ENCODE measurements at regions not wholly inside any gene's neighbourhood (a gene's known extent, or its start where the extent isn't known, plus 50 kb on each side); places are given as distances from the start of the nearest gene placed in this dataset.
"Not testable (repeated sequence)": the region's sequence is repeated elsewhere in the genome, so short reads cannot be mapped to it uniquely, and the experiment has no call there.

DNA sequence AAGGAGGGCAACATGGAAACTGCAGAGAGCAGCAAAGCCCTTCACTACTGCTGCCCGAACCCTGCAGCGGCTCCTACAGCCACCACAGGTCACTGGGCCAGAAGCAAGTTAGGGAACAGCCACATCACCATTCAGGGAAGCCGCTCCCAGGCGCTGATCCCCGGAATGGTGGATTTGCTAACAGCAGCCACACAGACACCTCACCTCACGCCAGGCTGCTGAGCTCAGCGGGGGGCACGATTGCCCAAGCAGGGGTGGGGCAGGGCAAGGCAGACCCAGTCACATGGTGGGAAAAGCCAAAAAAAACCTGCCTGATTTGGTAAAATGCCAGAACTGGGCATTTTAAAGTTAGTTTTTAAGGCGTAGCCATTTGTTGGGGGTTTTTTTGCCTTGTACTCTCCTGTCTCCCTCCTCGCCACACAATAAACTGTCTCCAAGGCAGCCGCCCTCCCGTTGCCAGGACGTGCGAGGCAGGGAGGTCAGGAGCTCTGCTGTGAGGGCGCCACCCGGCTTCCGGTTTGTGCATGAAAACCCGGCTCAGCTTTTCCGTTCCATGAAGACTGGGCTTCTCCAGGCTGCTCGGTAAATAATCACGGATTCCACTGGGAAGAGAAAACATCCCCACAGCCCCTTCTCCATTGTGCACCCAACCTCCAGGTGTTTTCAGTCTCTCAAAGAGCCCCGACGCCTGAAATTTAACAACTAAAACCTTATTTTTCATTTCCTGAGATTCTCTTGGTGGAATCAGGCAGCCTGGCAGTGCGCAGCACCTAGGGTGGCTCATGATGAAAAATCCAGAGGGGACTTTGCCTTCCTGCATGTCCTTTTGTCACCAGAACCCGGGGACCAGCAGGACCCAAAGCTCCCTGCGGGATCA is 453.5 kb downstream of the PREX1 start:
- ATAC-seq (peak; percentile 76 to 91), DNase-seq (peak; percentile 80)
- intact Hi-C loops (cut with DNase I): not testable (repeated sequence)

GRCh38 chr20:48373555-48373934 is 454.3 kb downstream of the PREX1 start:
- DNase-seq (no peak), ATAC-seq (no peak)
- intact Hi-C loops (cut with DNase I): no loop called here

DNA sequence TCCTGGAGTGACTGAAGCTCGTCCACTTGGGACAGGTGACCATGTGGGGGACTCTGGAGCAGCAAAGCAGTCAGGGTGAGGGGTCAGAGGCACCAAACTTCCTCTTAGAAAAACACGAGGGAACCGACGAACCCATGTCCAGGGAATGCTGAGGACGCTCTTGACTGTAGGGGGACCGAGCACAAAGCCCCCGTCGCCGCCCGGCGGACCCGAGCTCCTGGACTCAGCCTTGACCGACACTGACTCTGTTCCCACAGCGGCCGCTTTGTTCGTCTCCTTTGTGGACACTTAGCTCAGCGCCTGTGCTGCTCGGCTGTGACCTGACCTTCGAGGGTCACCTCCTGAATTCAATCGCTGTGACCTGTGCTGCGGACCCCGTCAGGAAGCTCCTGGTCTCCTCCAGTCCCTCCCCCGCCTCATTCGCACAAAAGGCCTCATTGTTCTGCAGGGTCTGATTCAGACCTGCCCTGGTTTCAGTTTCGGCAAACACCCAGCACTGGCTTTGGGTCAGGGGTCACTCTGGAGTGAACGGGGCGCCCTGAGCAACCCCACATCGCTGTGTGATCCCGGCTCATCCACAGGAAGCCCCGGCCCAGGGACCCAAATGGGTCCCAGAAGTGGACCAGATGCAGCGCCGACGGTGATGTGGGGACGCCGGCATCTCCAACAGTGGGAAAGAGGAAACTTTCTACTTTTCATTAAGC is 454.8 kb downstream of the PREX1 start:
- DNase-seq; intact Hi-C loops (cut with DNase I); ATAC-seq: not testable (repeated sequence)

- intact Hi-C loops (cut with DNase I): no loop called here
- ATAC-seq: no peak
Measured at GRCh38 chr20:48371211-48371610, 456.6 kb downstream of the PREX1 start.

DNA sequence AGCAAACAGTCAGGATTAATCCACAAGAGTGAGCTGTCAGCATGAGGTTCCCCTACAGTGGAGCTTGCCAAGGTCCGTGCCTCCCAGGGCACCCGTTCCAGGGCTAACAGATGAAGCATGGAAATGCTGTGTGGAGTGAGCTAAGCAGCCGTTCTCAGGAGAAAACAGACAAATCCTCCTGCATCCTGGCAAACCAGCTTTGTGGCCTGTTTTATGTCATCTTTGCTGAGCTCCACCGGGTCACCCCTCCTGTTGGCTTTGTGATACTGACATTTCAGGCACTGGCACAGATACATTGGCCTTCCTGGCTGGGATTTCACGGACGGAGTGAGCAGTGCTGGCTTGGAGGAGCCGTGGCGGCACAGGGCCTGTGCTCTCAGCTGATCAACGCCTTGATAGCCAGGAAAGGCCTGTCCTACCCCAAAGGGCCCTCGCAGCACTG is 459.2 kb downstream of the PREX1 start:
- intact Hi-C loops (cut with DNase I); DNase-seq: not testable (repeated sequence)
- ATAC-seq: peak; percentile 79 to 89

More at GRCh38 chr20:48371211-48371610, 456.6 kb downstream of the PREX1 start:
- no peak for DNase-seq

GRCh38 chr20:48367541-48368358 is 460.0 kb downstream of the PREX1 start:
- intact Hi-C loops (cut with DNase I); DNase-seq: not testable (repeated sequence)
- peak; percentile 36 to 79 for ATAC-seq

DNA sequence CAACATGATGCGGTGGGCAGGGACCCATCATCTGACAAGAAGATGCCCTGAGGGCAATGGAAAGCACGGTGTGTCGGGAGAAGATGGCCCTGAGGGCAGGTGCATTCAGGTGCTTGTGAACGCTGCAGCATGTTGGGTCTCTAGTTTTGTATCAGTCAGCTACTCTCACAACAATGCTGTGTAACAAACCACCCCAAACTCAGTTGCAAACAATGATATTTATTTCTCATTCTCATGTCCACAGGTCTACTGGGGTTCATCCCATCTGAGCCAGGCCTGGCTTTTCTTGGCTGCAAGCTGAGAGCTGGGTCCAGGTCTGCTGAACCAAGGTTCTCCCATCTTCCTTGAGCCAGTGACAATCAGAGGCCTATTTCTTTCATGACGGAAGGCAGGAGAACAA is 461.6 kb downstream of the PREX1 start:
- intact Hi-C loops (cut with DNase I): no loop called here
- ATAC-seq (no peak), DNase-seq (no peak)

DNA sequence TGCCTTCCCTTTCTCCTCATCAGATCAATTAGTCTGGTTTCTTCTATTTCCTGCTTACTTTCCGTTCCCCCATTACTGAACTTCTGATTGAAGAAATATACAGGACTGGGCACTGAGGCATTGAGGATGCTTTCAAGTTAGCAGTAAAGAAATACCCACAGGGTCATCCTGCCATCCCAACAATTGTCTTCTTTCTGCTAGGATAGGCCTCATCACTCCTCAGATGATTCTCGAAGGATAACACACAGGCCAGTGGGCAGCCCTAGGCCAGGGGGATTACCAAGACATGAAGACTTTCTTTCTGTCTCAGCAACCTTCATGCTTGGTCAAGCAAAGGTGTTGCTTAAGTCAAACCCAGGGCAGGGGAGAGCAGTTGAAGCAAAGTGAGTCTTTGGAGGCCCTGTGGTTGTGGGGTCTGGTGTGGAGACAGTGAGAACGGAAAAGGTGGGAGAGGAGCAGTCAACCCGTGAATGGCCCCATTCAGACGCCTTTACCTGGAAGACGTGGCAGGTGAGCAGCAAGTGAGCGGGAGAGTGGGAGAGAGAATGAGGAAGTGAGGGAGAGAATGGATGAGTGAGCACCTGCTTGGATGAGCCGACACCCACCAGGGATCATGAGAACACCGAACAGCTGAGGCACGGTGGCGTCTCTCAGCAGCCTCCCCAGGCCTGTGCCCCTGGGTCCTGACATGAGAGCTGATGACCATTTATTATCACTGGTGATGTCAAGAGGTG is 462.9 kb downstream of the PREX1 start:
- DNase-seq (no peak), ATAC-seq (no peak)
- intact Hi-C loops (cut with DNase I): no loop called here

DNA sequence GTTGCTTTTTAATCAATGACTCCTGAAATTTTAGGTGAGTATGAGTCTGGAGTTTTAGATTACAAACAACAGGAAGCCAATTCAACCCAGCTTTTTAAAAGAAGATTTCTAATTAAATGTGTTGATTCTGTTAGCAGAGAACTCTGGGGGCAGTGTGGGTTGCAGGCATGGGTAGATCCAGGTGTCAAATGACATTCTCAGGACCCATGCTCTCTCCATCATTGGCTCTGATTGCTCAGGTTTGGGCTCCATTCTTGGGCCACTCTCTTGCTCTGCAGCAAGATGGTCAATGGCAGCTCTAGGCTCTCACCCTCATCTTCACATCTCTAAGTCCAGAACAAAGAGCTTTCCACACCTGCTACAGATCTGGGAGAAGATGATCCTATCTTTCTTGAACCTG is 463.7 kb downstream of the PREX1 start:
- ATAC-seq (no peak), DNase-seq (no peak)
- intact Hi-C loops (cut with DNase I): no loop called here

DNA sequence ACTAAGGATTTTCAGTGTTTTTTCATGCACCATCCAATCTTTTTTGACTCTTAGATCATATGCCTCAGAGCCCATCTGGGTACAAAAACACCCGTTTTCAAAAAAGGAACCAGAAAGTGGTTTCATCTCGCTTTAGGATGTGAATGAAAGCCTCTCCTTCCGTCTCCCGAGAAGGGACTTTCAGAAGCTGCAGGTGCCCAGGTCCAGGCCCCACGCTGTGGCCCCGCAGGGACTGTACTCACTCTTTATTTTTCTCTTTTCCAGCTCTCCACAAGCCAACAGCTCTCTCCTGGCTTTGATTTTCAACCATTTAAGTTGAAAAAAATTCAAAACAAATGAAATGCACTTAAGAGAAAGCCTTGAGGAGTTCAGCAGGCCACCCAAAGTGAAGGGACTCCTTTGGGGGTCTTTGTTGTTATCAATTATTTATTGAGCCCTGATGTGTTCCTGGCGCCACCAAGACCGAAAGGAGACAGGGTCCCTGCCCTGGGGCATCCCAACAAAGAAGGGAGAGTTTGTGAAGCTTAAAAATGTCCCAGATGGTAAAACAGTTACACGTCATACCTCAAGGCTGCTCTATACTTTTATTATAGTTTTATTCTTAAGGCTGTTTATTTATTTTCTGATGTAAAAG is 467.3 kb downstream of the PREX1 start:
- ATAC-seq: no peak
- intact Hi-C loops (cut with DNase I): no loop called here

DNA sequence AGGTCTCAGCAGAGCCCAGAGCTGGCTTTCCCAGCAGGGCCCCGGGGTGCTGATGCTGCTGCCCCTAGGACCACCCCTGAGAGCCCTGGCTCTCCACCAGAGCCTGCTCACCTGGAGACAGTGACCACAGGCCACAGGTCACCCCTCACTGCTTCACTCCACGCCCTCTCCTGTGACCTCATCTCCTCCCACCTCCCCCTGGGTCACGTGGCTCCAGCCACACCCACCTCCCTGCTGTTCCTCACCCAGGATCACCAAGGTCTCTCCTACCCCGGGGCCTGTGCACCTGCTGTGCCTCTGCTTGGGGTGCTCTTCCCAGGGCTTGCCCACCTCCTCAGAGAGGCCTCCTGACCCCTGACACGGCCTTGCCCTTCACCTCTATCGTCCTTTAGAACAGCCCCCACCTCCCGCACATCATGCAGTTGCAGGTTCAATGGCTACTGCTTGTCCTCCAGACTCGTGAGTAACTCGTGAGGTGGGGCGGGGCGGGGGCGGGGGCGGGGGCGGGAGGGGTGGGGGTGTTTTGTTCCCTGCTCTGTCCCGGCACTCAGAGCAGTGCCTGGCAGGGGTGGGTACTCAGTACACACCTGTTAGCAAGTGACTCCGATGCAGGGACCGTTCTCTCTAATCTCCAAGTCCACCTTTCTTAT is 468.0 kb downstream of the PREX1 start:
- intact Hi-C loops (cut with DNase I): no loop called here
- ATAC-seq: no peak
- DNase-seq: no peak

More for the DNA sequence above, 467.3 kb downstream of the PREX1 start:
- DNase-seq: no peak

- intact Hi-C loops (cut with DNase I); ATAC-seq: not testable (repeated sequence)
Measured at GRCh38 chr20:48359055-48359390, 468.8 kb downstream of the PREX1 start.

GRCh38 chr20:48358176-48359054 is 469.4 kb downstream of the PREX1 start:
- DNase-seq: no peak
- no peak for ATAC-seq
- intact Hi-C loops (cut with DNase I): no loop called here

More at GRCh38 chr20:48359055-48359390, 468.8 kb downstream of the PREX1 start:
- not testable (repeated sequence) for DNase-seq

DNA sequence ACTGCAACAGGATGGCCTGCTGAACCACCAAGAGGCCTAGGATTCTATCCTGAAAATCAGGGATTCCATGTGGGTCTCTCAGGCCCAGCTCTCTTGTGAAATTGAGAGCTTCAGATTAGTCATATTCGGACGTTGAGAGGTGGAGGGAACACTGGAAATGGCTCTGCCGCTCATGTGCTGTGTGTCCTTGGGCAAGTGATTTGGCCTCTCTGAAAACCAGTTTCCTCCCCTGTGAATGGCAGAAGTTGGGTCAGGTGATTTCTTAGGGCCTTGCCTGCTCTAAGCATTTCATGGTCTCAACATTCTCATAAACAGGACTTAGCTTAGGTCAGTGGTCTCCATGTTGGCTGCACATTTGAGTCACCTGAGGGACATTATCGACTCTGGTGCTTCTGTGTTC is 470.1 kb downstream of the PREX1 start:
- no peak for ATAC-seq
- intact Hi-C loops (cut with DNase I): no loop called here

DNA sequence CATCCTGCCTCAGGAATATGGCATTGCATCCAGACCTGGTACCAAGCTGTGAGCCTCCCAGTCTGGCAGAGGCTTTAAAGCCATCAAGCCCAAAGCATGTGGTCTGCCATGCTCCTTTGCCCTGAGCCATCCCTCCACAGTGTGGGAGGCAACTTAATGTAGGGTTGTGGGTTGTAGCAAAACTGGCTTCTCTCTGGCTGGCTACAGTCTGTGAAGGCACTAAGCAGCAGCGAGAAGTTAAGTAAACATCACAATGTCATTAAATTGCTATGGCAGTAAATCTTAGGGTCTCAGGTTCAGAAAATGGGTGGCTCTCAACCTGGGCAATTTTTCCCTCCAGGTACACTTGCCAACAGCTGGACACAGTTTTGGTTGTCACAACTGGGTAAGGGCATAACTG is 472.9 kb downstream of the PREX1 start:
- intact Hi-C loops (cut with DNase I): no loop called here
- no peak for ATAC-seq
- no peak for DNase-seq

More for the DNA sequence above, 470.1 kb downstream of the PREX1 start:
- no peak for DNase-seq

GRCh38 chr20:48354320-48354876 is 473.4 kb downstream of the PREX1 start:
- ATAC-seq (no peak), DNase-seq (no peak)
- intact Hi-C loops (cut with DNase I): no loop called here

DNA sequence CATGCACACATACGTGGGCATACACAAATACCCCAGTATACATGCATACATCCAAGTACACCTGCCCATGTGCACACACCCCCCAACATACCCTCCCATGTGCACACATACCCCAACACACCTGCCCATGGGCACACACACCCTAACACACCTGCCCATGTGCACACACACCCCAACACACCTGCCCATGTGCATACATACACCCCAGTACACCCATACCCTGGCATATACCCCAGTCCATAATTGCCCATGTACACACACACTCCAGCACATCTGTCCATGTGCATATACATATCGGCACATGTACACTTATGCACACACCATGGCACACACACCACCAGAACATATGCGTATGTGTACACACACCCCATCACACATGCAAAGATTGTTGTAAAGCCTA is 475.2 kb downstream of the PREX1 start:
- DNase-seq (no peak), ATAC-seq (no peak)
- intact Hi-C loops (cut with DNase I): no loop called here

Measured in left cardiac atrium (tissue), 4 donors.